ENCODE measurements at regions not wholly inside any gene's neighbourhood (a gene's known extent, or its start where the extent isn't known, plus 50 kb on each side); places are given as distances from the start of the nearest gene placed in this dataset.
"Not testable (repeated sequence)": the region's sequence is repeated elsewhere in the genome, so short reads cannot be mapped to it uniquely, and the experiment has no call there.

DNA sequence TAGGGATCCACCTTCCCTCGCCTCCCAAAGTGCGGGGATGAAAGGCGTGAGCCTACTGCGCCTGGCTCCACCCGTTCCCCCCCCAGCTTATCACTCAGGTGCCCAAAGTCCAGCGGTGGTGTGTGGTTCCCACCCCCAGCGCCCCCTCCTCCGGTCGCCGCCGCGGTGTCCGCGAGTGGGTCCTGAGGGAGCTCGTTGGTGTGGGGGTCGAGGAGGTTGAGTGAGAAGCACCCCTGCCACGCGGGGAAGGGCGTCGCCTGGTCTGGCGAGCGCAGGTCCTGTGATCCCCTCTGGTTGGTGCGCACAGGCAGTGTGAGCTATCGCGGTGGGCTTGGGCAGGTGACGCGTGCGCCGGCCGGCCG is 3900.6 kb upstream of the OR11H1 start:
- DNase-seq (ENCODE audit: low read depth), result no peak
- H3K4me3 ChIP-seq (ENCODE audit: control insufficient read depth, low read depth, low read length), result no peak overlapping the region
- TF ChIP-seq CTCF (IDR thresholded peaks at IDR 0.05; ENCODE audit: control insufficient read depth, insufficient read depth, low read depth, low read length, missing control alignments), result no peak

DNA sequence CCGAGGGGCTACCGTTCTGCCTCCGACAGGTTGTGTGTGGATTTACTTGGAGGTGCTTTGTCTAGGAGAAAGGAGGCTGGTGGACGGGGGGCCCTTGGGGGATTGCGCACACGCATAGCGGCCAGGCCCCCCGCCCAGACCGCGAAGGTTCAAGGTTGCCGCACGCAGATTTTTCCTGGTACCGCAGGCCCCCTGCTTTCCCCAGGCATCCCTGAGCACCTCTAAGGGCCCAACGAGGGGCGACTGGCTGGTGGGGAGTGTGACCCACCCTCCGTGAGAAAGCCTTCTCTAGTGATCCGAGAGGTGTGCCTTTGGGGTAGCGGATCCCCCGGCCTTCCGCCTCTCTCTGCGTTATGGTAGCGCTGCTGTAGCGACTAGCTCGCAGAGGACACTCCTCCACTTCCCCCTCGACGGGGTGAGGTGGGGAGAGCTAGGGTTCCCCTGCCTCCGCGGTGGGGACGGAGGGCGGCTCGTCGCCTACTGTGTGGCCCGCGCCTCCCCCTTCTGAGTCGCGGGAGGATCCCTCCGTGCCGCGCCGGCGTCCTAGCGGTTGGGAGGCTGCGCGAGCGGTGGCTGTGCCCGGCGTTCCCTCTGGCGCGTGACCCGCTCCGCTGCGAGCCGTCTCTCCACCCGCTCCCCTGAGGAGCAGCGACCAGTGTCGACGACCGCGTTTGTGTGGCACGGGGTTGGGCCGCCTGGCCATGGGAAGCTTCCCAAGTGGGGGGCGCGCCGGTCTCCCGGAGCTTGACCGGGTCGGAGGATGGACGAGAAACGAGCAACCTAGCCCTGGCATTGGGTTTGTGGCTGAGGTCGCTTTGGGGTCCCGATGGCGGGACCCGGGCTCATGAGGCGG is 3900.0 kb upstream of the OR11H1 start:
- DNase-seq (ENCODE audit: low read depth), result no peak
- TF ChIP-seq CTCF (IDR thresholded peaks at IDR 0.05; ENCODE audit: control insufficient read depth, insufficient read depth, low read depth, low read length, missing control alignments), result no peak
- no peak overlapping the region for H3K4me3 ChIP-seq (ENCODE audit: control insufficient read depth, low read depth, low read length)

- no peak for DNase-seq (ENCODE audit: low read depth)
- H3K4me3 ChIP-seq (ENCODE audit: control insufficient read depth, low read depth, low read length), result no peak overlapping the region
- no peak for TF ChIP-seq CTCF (IDR thresholded peaks at IDR 0.05; ENCODE audit: control insufficient read depth, insufficient read depth, low read depth, low read length, missing control alignments)
These were observed 3899.1 kb upstream of the OR11H1 start for GRCh38 chr22:11628651-11629511.

GRCh38 chr22:11629661-11630385 is 3898.2 kb upstream of the OR11H1 start:
- no peak for DNase-seq (ENCODE audit: low read depth)
- H3K4me3 ChIP-seq (ENCODE audit: control insufficient read depth, low read depth, low read length), result no peak overlapping the region
- no peak for TF ChIP-seq CTCF (IDR thresholded peaks at IDR 0.05; ENCODE audit: control insufficient read depth, insufficient read depth, low read depth, low read length, missing control alignments)

GRCh38 chr22:11630386-11631084 is 3897.5 kb upstream of the OR11H1 start:
- H3K4me3 ChIP-seq (ENCODE audit: control insufficient read depth, low read depth, low read length), result not testable (repeated sequence)
- peak; percentile 1 for DNase-seq (ENCODE audit: low read depth)
